ENCODE measurements at regions not wholly inside any gene's neighbourhood (a gene's known extent, or its start where the extent isn't known, plus 50 kb on each side); places are given as distances from the start of the nearest gene placed in this dataset.
A peak's percentile ranks its signal among the peaks of the same experiment; 100 is the strongest.
"Not testable (repeated sequence)": the region's sequence is repeated elsewhere in the genome, so short reads cannot be mapped to it uniquely, and the experiment has no call there.

- not testable (repeated sequence) for H3K27ac ChIP-seq, H3K4me3 ChIP-seq
Measured at GRCh38 chr3:64361036-64361435, 135.8 kb upstream of the PRICKLE2 start.

- Histone ChIP-seq H3K27ac (no peak overlapping the region), H3K4me3 (no peak overlapping the region)
Measured at GRCh38 chr3:64360280-64360679, 135.0 kb upstream of the PRICKLE2 start.

- H3K27ac ChIP-seq = no peak overlapping the region
- H3K4me3 ChIP-seq = no peak overlapping the region
Measured at GRCh38 chr3:64359735-64360134, 134.5 kb upstream of the PRICKLE2 start.

GRCh38 chr3:64358853-64359252, 133.6 kb upstream of the PRICKLE2 start:
- Histone ChIP-seq H3K4me3 (no peak overlapping the region), H3K27ac (no peak overlapping the region)

GRCh38 chr3:64358176-64358575, 132.9 kb upstream of the PRICKLE2 start:
- Histone ChIP-seq H3K4me3 (no peak overlapping the region), H3K27ac (no peak overlapping the region)

GRCh38 chr3:64357481-64357880, 132.2 kb upstream of the PRICKLE2 start:
- H3K4me3 ChIP-seq = no peak overlapping the region
- H3K27ac ChIP-seq = no peak overlapping the region

- H3K4me3 ChIP-seq = no peak overlapping the region
- peak overlapping the region in 12 of 21 experiments; percentile 0 to 65 (median 24) for H3K27ac ChIP-seq
Measured at GRCh38 chr3:64355401-64355807, 130.1 kb upstream of the PRICKLE2 start.

GRCh38 chr3:64354956-64355355, 129.7 kb upstream of the PRICKLE2 start:
- no peak overlapping the region for H3K4me3 ChIP-seq
- H3K27ac ChIP-seq = peak overlapping the region in 11 of 21 experiments; percentile 0 to 65 (median 24)

GRCh38 chr3:64354221-64354620, 129.0 kb upstream of the PRICKLE2 start:
- no peak overlapping the region for H3K4me3 ChIP-seq
- H3K27ac ChIP-seq = no peak overlapping the region

GRCh38 chr3:64353226-64353625, 128.0 kb upstream of the PRICKLE2 start:
- peak overlapping the region in 7 of 21 experiments; percentile 8 to 81 (median 24) for H3K27ac ChIP-seq
- H3K4me3 ChIP-seq = no peak overlapping the region

GRCh38 chr3:64352639-64352992, 127.3 kb upstream of the PRICKLE2 start:
- Histone ChIP-seq H3K27ac (peak overlapping the region in 14 of 21 experiments; percentile 1 to 81 (median 38)), H3K4me3 (no peak overlapping the region)

GRCh38 chr3:64351713-64352638, 126.7 kb upstream of the PRICKLE2 start:
- peak overlapping the region in 17 of 21 experiments; percentile 0 to 81 (median 25) for H3K27ac ChIP-seq
- H3K4me3 ChIP-seq = no peak overlapping the region

GRCh38 chr3:64349551-64349950, 124.3 kb upstream of the PRICKLE2 start:
- H3K27ac ChIP-seq = no peak overlapping the region
- no peak overlapping the region for H3K4me3 ChIP-seq

- H3K4me3 ChIP-seq = no peak overlapping the region
- H3K27ac ChIP-seq = peak overlapping the region in 16 of 21 experiments; percentile 18 to 85 (median 54)
Measured at GRCh38 chr3:64345371-64345770, 120.1 kb upstream of the PRICKLE2 start.

- no peak overlapping the region for H3K4me3 ChIP-seq
- H3K27ac ChIP-seq = peak overlapping the region in 15 of 21 experiments; percentile 22 to 85 (median 56)
Measured at GRCh38 chr3:64344721-64345207, 119.5 kb upstream of the PRICKLE2 start.

- peak overlapping the region in 10 of 21 experiments; percentile 34 to 85 (median 70) for H3K27ac ChIP-seq
- H3K4me3 ChIP-seq = no peak overlapping the region
Measured at GRCh38 chr3:64343689-64344430, 118.6 kb upstream of the PRICKLE2 start.

GRCh38 chr3:64342940-64343688, 117.8 kb upstream of the PRICKLE2 start:
- Histone ChIP-seq H3K27ac (peak overlapping the region in 7 of 21 experiments; percentile 18 to 85 (median 81)), H3K4me3 (no peak overlapping the region)

GRCh38 chr3:64341296-64341695, 116.0 kb upstream of the PRICKLE2 start:
- H3K4me3 ChIP-seq = no peak overlapping the region

GRCh38 chr3:64340641-64341101, 115.4 kb upstream of the PRICKLE2 start:
- Histone ChIP-seq H3K4me3 (no peak overlapping the region), H3K27ac (peak overlapping the region in 6 of 21 experiments; percentile 4 to 85 (median 40))

More at GRCh38 chr3:64341296-64341695, 116.0 kb upstream of the PRICKLE2 start:
- H3K27ac ChIP-seq = peak overlapping the region in 6 of 21 experiments; percentile 17 to 85 (median 40)
